ENCODE measurements at regions not wholly inside any gene's neighbourhood (a gene's known extent, or its start where the extent isn't known, plus 50 kb on each side); places are given as distances from the start of the nearest gene placed in this dataset.

- no peak for DNase-seq
Measured at GRCh38 chr1:29549001-29549400, 312.7 kb downstream of the PTPRU start.

- DNase-seq, result no peak
Measured at GRCh38 chr1:29548091-29548490, 311.8 kb downstream of the PTPRU start.

- no peak for DNase-seq
Measured at GRCh38 chr1:29547300-29547699, 311.0 kb downstream of the PTPRU start.

- DNase-seq, result no peak
Measured at GRCh38 chr1:29546496-29546895, 310.2 kb downstream of the PTPRU start.

GRCh38 chr1:29544406-29544805 is 308.1 kb downstream of the PTPRU start:
- DNase-seq, result peak; percentile 2

GRCh38 chr1:29543586-29543985 is 307.3 kb downstream of the PTPRU start:
- no peak for DNase-seq

GRCh38 chr1:29542548-29542947 is 306.2 kb downstream of the PTPRU start:
- DNase-seq, result no peak

- DNase-seq, result peak; percentile 1
Measured at GRCh38 chr1:29541631-29542030, 305.3 kb downstream of the PTPRU start.

- peak; percentile 10 for DNase-seq
Measured at GRCh38 chr1:29540801-29541357, 304.6 kb downstream of the PTPRU start.

- DNase-seq, result peak; percentile 6
Measured at GRCh38 chr1:29539971-29540370, 303.6 kb downstream of the PTPRU start.

- DNase-seq, result no peak
Measured at GRCh38 chr1:29538586-29538985, 302.3 kb downstream of the PTPRU start.

- peak; percentile 2 for DNase-seq
Measured at GRCh38 chr1:29532751-29533150, 296.4 kb downstream of the PTPRU start.

- DNase-seq, result peak; percentile 10
Measured at GRCh38 chr1:29532285-29532684, 296.0 kb downstream of the PTPRU start.

GRCh38 chr1:29531596-29531995 is 295.3 kb downstream of the PTPRU start:
- peak; percentile 2 for DNase-seq

GRCh38 chr1:29529677-29530278 is 293.5 kb downstream of the PTPRU start:
- DNase-seq, result no peak

- DNase-seq, result peak; percentile 3
Measured at GRCh38 chr1:29527314-29528004, 291.1 kb downstream of the PTPRU start.

GRCh38 chr1:29525941-29526340 is 289.6 kb downstream of the PTPRU start:
- DNase-seq, result no peak

GRCh38 chr1:29524285-29525065 is 288.2 kb downstream of the PTPRU start:
- DNase-seq, result no peak

GRCh38 chr1:29523576-29523975 is 287.3 kb downstream of the PTPRU start:
- no peak for DNase-seq

GRCh38 chr1:29523136-29523535 is 286.8 kb downstream of the PTPRU start:
- no peak for DNase-seq

GRCh38 chr1:29521811-29522580 is 285.7 kb downstream of the PTPRU start:
- DNase-seq, result no peak

GRCh38 chr1:29521438-29521715 is 285.1 kb downstream of the PTPRU start:
- no peak for DNase-seq
